CD4-positive, alpha-beta T cell (primary cell): ENCODE measurements at regions not wholly inside any gene's neighbourhood (a gene's known extent, or its start where the extent isn't known, plus 50 kb on each side); places are given as distances from the start of the nearest gene placed in this dataset.
"Not testable (repeated sequence)": the region's sequence is repeated elsewhere in the genome, so short reads cannot be mapped to it uniquely, and the experiment has no call there.

Experiments used
- ATAC-seq: fragments of 200-7000 bp; cut with Tn5 transposase; one replicate; pipeline ENCODE4 v1.10.0; 2022; ENCODE audit warnings: mild to moderate bottlenecking; ENCODE audit not compliant: poor library complexity
- CTCF ChIA-PET: fragments of 350-600 bp; sonication (Branson Sonifier 250); formaldehyde crosslinking; loops from one replicate; lab custom pipeline; 2021; ENCODE audit warnings: antibody characterized with exemption, inconsistent platforms; lab: Charles Lee
- POLR2A ChIA-PET: fragments of 350-600 bp; sonication (Branson Sonifier 250); formaldehyde crosslinking; loops from one replicate; lab custom pipeline; 2021; ENCODE audit warnings: antibody characterized with exemption, inconsistent platforms; lab: Charles Lee
- DNase-seq, 14 experiments: peaks; one replicate each; pipeline ENCODE4 v3.0.0-alpha.2; 2013 to 2020; ENCODE audit warnings: mixed read lengths in 2 of 14
- H3K27ac ChIP-seq, 2 donors: one replicate each; pipeline versions ENCODE4 v1.5.1 to v1.7.0; 2013; ENCODE audit warnings: low read length in 2 of 2, low read depth in 1 of 2, mild to moderate bottlenecking in 1 of 2
- H3K27me3 ChIP-seq, 2 experiments: 1 replicate in 1 of 2; 2 replicates in 1 of 2; pipeline versions ENCODE4 v1.6.1 to v1.7.0; 2013; ENCODE audit warnings: low read length in 2 of 2, control low read depth in 1 of 2, mild to moderate bottlenecking in 1 of 2, moderate library complexity in 1 of 2; ENCODE audit not compliant: insufficient read depth in 2 of 2, control insufficient read depth in 1 of 2
- H3K36me3 ChIP-seq: one replicate; pipeline ENCODE4 v1.6.1; 2013; ENCODE audit warnings: low read length, control low read depth; ENCODE audit not compliant: insufficient read depth
- H3K4me1 ChIP-seq: one replicate; pipeline ENCODE4 v1.6.1; 2013; ENCODE audit warnings: low read length, control low read depth; ENCODE audit not compliant: insufficient read depth
- H3K4me3 ChIP-seq: one replicate; pipeline ENCODE4 v1.5.1; 2013; ENCODE audit warnings: mild to moderate bottlenecking, low read length, moderate library complexity
- H3K9me3 ChIP-seq, 2 experiments: 1 replicate in 1 of 2; 2 replicates in 1 of 2; pipeline versions ENCODE4 v1.6.1 to v1.7.0; 2013; ENCODE audit warnings: low read length in 2 of 2, mild to moderate bottlenecking in 2 of 2, control low read depth in 1 of 2, moderate library complexity in 1 of 2; ENCODE audit not compliant: control insufficient read depth in 1 of 2, insufficient read depth in 1 of 2
- H3K27ac Mint-ChIP-seq: one replicate; pipeline ENCODE4 v1.8.0; 2020; ENCODE audit warnings: mixed read lengths
- H3K27me3 Mint-ChIP-seq: one replicate; pipeline ENCODE4 v1.8.0; 2021; ENCODE audit warnings: mixed read lengths
- H3K36me3 Mint-ChIP-seq: one replicate; pipeline ENCODE4 v1.8.0; 2021; ENCODE audit warnings: low read depth, mixed read lengths
- H3K4me1 Mint-ChIP-seq: one replicate; pipeline ENCODE4 v1.8.0; 2021; ENCODE audit warnings: low read depth, mixed read lengths
- H3K4me3 Mint-ChIP-seq: one replicate; pipeline ENCODE4 v1.8.0; 2020; ENCODE audit warnings: mild to moderate bottlenecking, mixed read lengths
- H3K9me3 Mint-ChIP-seq: one replicate; pipeline ENCODE4 v1.8.0; 2020; ENCODE audit warnings: mixed read lengths
- CTCF ChIP-seq: fragments of 200-600 bp; IDR thresholded peaks from one replicate; pipeline ENCODE4 v1.8.0; 2022; ENCODE audit warnings: antibody characterized with exemption, mild to moderate bottlenecking
- intact Hi-C, 2 experiments: fragments of 100-400 bp; cut with DNase I in 1 of 2; cut with micrococcal nuclease in 1 of 2; formaldehyde crosslinking; loops; one replicate each; pipeline versions ENCODE4 v1.15.1 to v1.9.0; 2023 to 2025; cut with DNase I, micrococcal nuclease

GRCh38 chr5:112511920-112512319 is 92.8 kb upstream of the EPB41L4A start:
- Histone ChIP-seq H3K9me3 (peaks cover 0 to 11% of the 10 kb centered on the region in 2 experiments), H3K36me3 (no peaks in the 10 kb centered on the region), H3K4me1 (no peaks in the 10 kb centered on the region), H3K4me3 (no peak overlapping the region), H3K27ac (no peak overlapping the region), H3K27me3 (no peaks in the 10 kb centered on the region)
- no peaks in the 10 kb centered on the region for H3K27me3 Mint-ChIP-seq
- no peaks in the 10 kb centered on the region for H3K4me1 Mint-ChIP-seq
- no peak overlapping the region for H3K27ac Mint-ChIP-seq
- peaks cover 4% of the 10 kb centered on the region for H3K9me3 Mint-ChIP-seq
- ATAC-seq (no peak), DNase-seq (no peak)
- POLR2A ChIA-PET, result no interaction called here
- no peak overlapping the region for H3K4me3 Mint-ChIP-seq
- CTCF ChIA-PET, result no interaction called here
- intact Hi-C loops, result loop anchor here in 1 of 2 experiments (1.0 kb wide), 1 partner anchor 8 kb away; no protein-coding TSS in a partner anchor
- no peaks in the 10 kb centered on the region for H3K36me3 Mint-ChIP-seq
- TF ChIP-seq CTCF, result no peak

- peaks cover 1% of the 10 kb centered on the region for H3K27me3 Mint-ChIP-seq
- Histone ChIP-seq H3K9me3 (peaks cover 0 to 11% of the 10 kb centered on the region in 2 experiments), H3K4me1 (no peaks in the 10 kb centered on the region), H3K36me3 (no peaks in the 10 kb centered on the region), H3K27ac (no peak overlapping the region), H3K4me3 (no peak overlapping the region), H3K27me3 (no peaks in the 10 kb centered on the region)
- no peak for TF ChIP-seq CTCF
- H3K4me3 Mint-ChIP-seq, result no peak overlapping the region
- no peaks in the 10 kb centered on the region for H3K36me3 Mint-ChIP-seq
- DNase-seq (no peak), ATAC-seq (no peak)
- peaks cover 2% of the 10 kb centered on the region for H3K9me3 Mint-ChIP-seq
- ChIA-PET POLR2A (no interaction called here), CTCF (no interaction called here)
- H3K4me1 Mint-ChIP-seq, result no peaks in the 10 kb centered on the region
- no peak overlapping the region for H3K27ac Mint-ChIP-seq
- intact Hi-C loops, result no loop called here
Observed at GRCh38 chr5:112512901-112513300, 93.8 kb upstream of the EPB41L4A start.

- H3K36me3 Mint-ChIP-seq, result no peaks in the 10 kb centered on the region
- H3K27ac ChIP-seq, result no peak overlapping the region
- peaks cover 0 to 11% of the 10 kb centered on the region in 2 experiments for H3K9me3 ChIP-seq
- peaks cover 9% of the 10 kb centered on the region for H3K27me3 Mint-ChIP-seq
- H3K4me3 ChIP-seq, result no peak overlapping the region
- POLR2A ChIA-PET, result no interaction called here
- intact Hi-C loops, result no loop called here
- H3K27ac Mint-ChIP-seq, result no peak overlapping the region
- H3K4me3 Mint-ChIP-seq, result no peak overlapping the region
- H3K4me1 ChIP-seq, result no peaks in the 10 kb centered on the region
- H3K4me1 Mint-ChIP-seq, result no peaks in the 10 kb centered on the region
- no peak for TF ChIP-seq CTCF
- H3K9me3 Mint-ChIP-seq, result peaks cover 4% of the 10 kb centered on the region
- no peaks in the 10 kb centered on the region for H3K27me3 ChIP-seq
- H3K36me3 ChIP-seq, result no peaks in the 10 kb centered on the region
- no peak for ATAC-seq
- CTCF ChIA-PET, result no interaction called here
- DNase-seq, result no peak
Observed at GRCh38 chr5:112514111-112514510, 95.0 kb upstream of the EPB41L4A start.

GRCh38 chr5:112520474-112520873 is 101.4 kb upstream of the EPB41L4A start:
- H3K4me1 ChIP-seq, ATAC-seq, H3K4me3 ChIP-seq, H3K36me3 Mint-ChIP-seq, H3K27me3 ChIP-seq, H3K27ac Mint-ChIP-seq, H3K36me3 ChIP-seq, H3K9me3 Mint-ChIP-seq, H3K4me3 Mint-ChIP-seq, CTCF ChIA-PET, H3K27ac ChIP-seq, H3K4me1 Mint-ChIP-seq, H3K9me3 ChIP-seq, POLR2A ChIA-PET: not testable (repeated sequence)
- peaks cover 60% of the 10 kb centered on the region for H3K27me3 Mint-ChIP-seq
- intact Hi-C loops, result loop anchor here in 1 of 2 experiments (1.0 kb wide), 1 partner anchor 9 kb away; no protein-coding TSS in a partner anchor
- DNase-seq, result peak in 1 of 14 experiments; percentile 20

- CTCF ChIA-PET, H3K27ac Mint-ChIP-seq, intact Hi-C loops, H3K4me3 ChIP-seq, H3K9me3 ChIP-seq, H3K4me1 ChIP-seq, H3K27me3 ChIP-seq, H3K4me3 Mint-ChIP-seq, POLR2A ChIA-PET, ATAC-seq, H3K4me1 Mint-ChIP-seq, DNase-seq, H3K9me3 Mint-ChIP-seq, H3K36me3 ChIP-seq, H3K36me3 Mint-ChIP-seq, H3K27ac ChIP-seq: not testable (repeated sequence)
- peaks cover 65% of the 10 kb centered on the region for H3K27me3 Mint-ChIP-seq
Observed at GRCh38 chr5:112522891-112523673, 104.0 kb upstream of the EPB41L4A start.
